GM12878 (cell line): ENCODE measurements at regions not wholly inside any gene's neighbourhood (a gene's known extent, or its start where the extent isn't known, plus 50 kb on each side); places are given as distances from the start of the nearest gene placed in this dataset.

ENCODE experiments used
- ATAC-seq: fragments of 200-7000 bp; cut with Tn5 transposase; 3 replicates; pipeline ENCODE4 v1.9.1; 2020; ENCODE audit warnings: mild to moderate bottlenecking, moderate library complexity
- BruUV-seq: library from RNA; stranded (reverse); fragments of 400-500 nt; replicated peaks from 2 replicates; lab custom pipeline; 2021; lab: Mats Ljungman, UMichigan
- CTCF ChIA-PET: fragments of 300-600 bp; sonication (Branson Sonifier 250); formaldehyde crosslinking; extraction: SDS; loops from one replicate; lab custom pipeline; 2021; ENCODE audit warnings: inconsistent platforms; lab: Yijun Ruan, JAX
- POLR2A ChIA-PET: fragments of 350-600 bp; formaldehyde crosslinking; extraction: SDS; loops from one replicate; lab custom pipeline; 2021; ENCODE audit warnings: inconsistent platforms; lab: Charles Lee
- RAD21 ChIA-PET: fragments of 300-600 bp; sonication (Branson Sonifier 250); formaldehyde crosslinking; loops from one replicate; lab custom pipeline; 2023; ENCODE audit warnings: antibody characterized with exemption; ENCODE audit not compliant: unreplicated experiment; lab: Charles Lee
- SMC1A ChIA-PET: fragments of 300-600 bp; sonication (Branson Sonifier 250); formaldehyde crosslinking; loops from one replicate; lab custom pipeline; 2023; ENCODE audit not compliant: unreplicated experiment, uncharacterized antibody; lab: Charles Lee
- DNase-seq: peaks from one replicate; pipeline ENCODE4 v3.0.0-alpha.2; 2011; ENCODE audit warnings: low read depth, low spot score
- FAIRE-seq: peaks from 3 replicates; lab custom pipeline; 2011; peaks lifted over from hg19 to GRCh38; lab: Jason Lieb, UNC
- H2AFZ ChIP-seq: 2 replicates; pipeline ENCODE4 v1.6.0; 2011; ENCODE audit warnings: low read depth, low read length, control low read depth; ENCODE audit not compliant: control insufficient read depth
- H3K27ac ChIP-seq: 2 replicates; pipeline ENCODE4 v1.5.1; 2011; ENCODE audit warnings: control low read depth; ENCODE audit not compliant: control insufficient read depth, insufficient read depth
- H3K27me3 ChIP-seq, 2 experiments: replicated peaks in 1 of 2; 2 replicates each; pipeline versions ENCODE4 v1.6.0 to v1.6.1; 2011; ENCODE audit warnings: low read length in 1 of 2; ENCODE audit not compliant: control insufficient read depth in 2 of 2, insufficient read depth in 2 of 2
- H3K36me3 ChIP-seq, 2 experiments: 2 replicates each; pipeline ENCODE4 v1.5.1; 2011; ENCODE audit warnings: low read length in 1 of 2; ENCODE audit not compliant: control insufficient read depth in 2 of 2, insufficient read depth in 2 of 2
- H3K4me1 ChIP-seq: 2 replicates; pipeline ENCODE4 v1.6.1; 2011; ENCODE audit warnings: mild to moderate bottlenecking, low read length, moderate library complexity, mixed read lengths; ENCODE audit not compliant: control insufficient read depth, insufficient read depth
- H3K4me2 ChIP-seq: 2 replicates; pipeline ENCODE4 v1.6.0; 2011; ENCODE audit warnings: control low read depth; ENCODE audit not compliant: control insufficient read depth, insufficient read depth
- H3K4me3 ChIP-seq: fragments of 200-600 bp; sonication (generic); 2 replicates; pipeline ENCODE4 v1.5.1; 2016
- H3K79me2 ChIP-seq: 2 replicates; pipeline ENCODE4 v1.6.0; 2011; ENCODE audit warnings: low read length; ENCODE audit not compliant: control insufficient read depth, insufficient read depth
- H3K9ac ChIP-seq: 2 replicates; pipeline ENCODE4 v1.8.0; 2011; ENCODE audit warnings: low read length, control low read depth, mixed read lengths; ENCODE audit not compliant: control insufficient read depth, insufficient read depth
- H3K9me3 ChIP-seq: replicated peaks from 3 replicates; pipeline ENCODE4 v1.5.1; 2011; ENCODE audit warnings: mild to moderate bottlenecking, low read length; ENCODE audit not compliant: control insufficient read depth, insufficient read depth
- H4K20me1 ChIP-seq: 2 replicates; pipeline ENCODE4 v1.6.0; 2011; ENCODE audit not compliant: control insufficient read depth, insufficient read depth
- CBX3 ChIP-seq: fragments of 200-600 bp; sonication (generic); IDR thresholded peaks from 2 replicates; pipeline ENCODE4 v1.6.1; 2016; ENCODE audit warnings: low read depth, borderline replicate concordance
- JUND ChIP-seq: IDR thresholded peaks from 2 replicates; pipeline ENCODE4 v1.6.1; 2012; ENCODE audit warnings: low read depth, mild to moderate bottlenecking, low read length, improper control_type of control experiment, moderate library complexity
- SPI1 ChIP-seq: IDR thresholded peaks from 2 replicates; pipeline ENCODE4 v1.6.1; 2011; ENCODE audit warnings: low read depth, mild to moderate bottlenecking, low read length, moderate library complexity, borderline replicate concordance; ENCODE audit not compliant: insufficient read depth
- STAT1 ChIP-seq: fragments of 450-650 bp; conservative IDR thresholded peaks from 2 replicates; pipeline ENCODE4 v1.6.1; 2014; ENCODE audit warnings: antibody characterized with exemption, mild to moderate bottlenecking
- SUZ12 ChIP-seq: fragments of 200-600 bp; sonication (generic); IDR thresholded peaks from one replicate; pipeline ENCODE4 v1.6.1; 2018; ENCODE audit warnings: antibody characterized with exemption, mild to moderate bottlenecking; ENCODE audit not compliant: unreplicated experiment
- ZNF622 ChIP-seq: fragments of 450-650 bp; IDR thresholded peaks from 2 replicates; pipeline ENCODE4 v1.6.1; 2017; ENCODE audit warnings: mild to moderate bottlenecking, inconsistent platforms
- WGBS: methylation state at CpG from one replicate; pipeline ENCODE4 v1.1.6; 2016; ENCODE audit warnings: low lambda C conversion rate; ENCODE audit not compliant: insufficient replicate concordance, insufficient coverage; ENCODE audit errors: missing lambda C conversion rate; 5-methylcytosine and 5-hydroxymethylcytosine counted together
- in situ Hi-C: fragments of 300-500 bp; cut with MboI; formaldehyde crosslinking; loops from 9 replicates; pipeline ENCODE4 v1.14.3; 2018; ENCODE audit warnings: mixed read lengths
- intact Hi-C: fragments of 100-400 bp; cut with micrococcal nuclease; formaldehyde crosslinking; loops from one replicate; pipeline ENCODE4 v1.14.2; 2022; ENCODE audit not compliant: unreplicated experiment
- TF ChIP-seq, protein P1 (sequence below): IDR thresholded peaks from 2 replicates; pipeline ENCODE4 v1.6.1; 2011; ENCODE audit warnings: borderline replicate concordance, low read depth, mild to moderate bottlenecking, moderate library complexity, mixed read lengths, low read length; ENCODE audit not compliant: insufficient read depth; ENCODE audit errors: extremely low read length
- TF ChIP-seq, protein P2 (sequence below): IDR thresholded peaks from 2 replicates; pipeline ENCODE4 v1.6.1; 2011; ENCODE audit warnings: mild to moderate bottlenecking, low read depth, low read length, moderate library complexity; ENCODE audit not compliant: insufficient replicate concordance
- TF ChIP-seq, protein P3 (sequence below): IDR thresholded peaks from 2 replicates; pipeline ENCODE4 v1.6.1; 2012; ENCODE audit warnings: low read depth, low read length, improper control_type of control experiment

DNA sequence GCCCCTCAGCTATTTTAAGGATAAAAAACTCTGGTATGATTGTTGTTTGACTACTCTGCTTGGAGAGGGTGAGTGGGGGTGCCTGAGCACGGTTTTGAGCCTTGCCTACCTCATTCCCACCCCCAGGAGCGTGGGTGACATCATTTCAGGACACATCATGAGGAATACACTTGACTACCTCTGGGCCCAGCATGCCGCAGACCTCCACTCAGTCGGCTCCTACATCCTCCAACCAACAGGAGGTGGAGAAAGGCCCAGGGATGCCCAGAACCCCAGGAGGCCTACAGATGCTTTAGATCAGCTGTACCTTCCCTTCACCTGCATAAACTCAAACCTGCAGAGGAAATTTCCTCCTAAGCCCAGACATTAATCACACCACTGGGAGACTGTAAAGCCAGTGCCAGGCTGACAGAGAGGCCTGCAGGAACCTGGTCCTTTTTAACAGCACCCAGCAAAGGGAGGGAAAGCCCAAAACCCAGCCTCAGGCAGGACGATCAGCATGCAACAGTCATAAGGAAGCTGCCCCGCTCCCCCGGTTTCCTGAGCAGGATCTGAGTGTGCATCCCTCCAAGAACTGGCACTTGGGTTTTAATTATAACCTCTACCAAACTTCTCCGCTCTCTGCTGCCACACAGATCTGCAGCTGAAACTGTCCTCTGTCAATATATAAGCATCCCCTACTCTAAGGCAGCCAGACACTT lies 61.7 kb upstream of the ZNRF2 start:
- no peak for ATAC-seq
- ChIA-PET POLR2A (interaction anchor here (0.9 kb wide), 1 partner anchor 44 kb away, joined by 3 read pairs; no protein-coding TSS in a partner anchor), SMC1A (interaction anchor here (1.0 to 6.4 kb wide), 4 partner anchors 8 to 84 kb away, joined by 3 to 41 read pairs (median 24); no protein-coding TSS in a partner anchor), CTCF (interaction anchor here (0.6 to 3.0 kb wide), 4 partner anchors 7 to 59 kb away, joined by 3 to 12 read pairs (median 6); no protein-coding TSS in a partner anchor), RAD21 (interaction anchor here (0.9 to 2.7 kb wide), 3 partner anchors 9 to 44 kb away, joined by 3 to 10 read pairs (median 3); no protein-coding TSS in a partner anchor)
- TF ChIP-seq, protein P1, sequence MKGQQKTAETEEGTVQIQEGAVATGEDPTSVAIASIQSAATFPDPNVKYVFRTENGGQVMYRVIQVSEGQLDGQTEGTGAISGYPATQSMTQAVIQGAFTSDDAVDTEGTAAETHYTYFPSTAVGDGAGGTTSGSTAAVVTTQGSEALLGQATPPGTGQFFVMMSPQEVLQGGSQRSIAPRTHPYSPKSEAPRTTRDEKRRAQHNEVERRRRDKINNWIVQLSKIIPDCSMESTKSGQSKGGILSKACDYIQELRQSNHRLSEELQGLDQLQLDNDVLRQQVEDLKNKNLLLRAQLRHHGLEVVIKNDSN, result no peak
- TF ChIP-seq SUZ12 (no peak), STAT1 (no peak), SPI1 (no peak), JUND (no peak), CBX3 (no peak), ZNF622 (no peak)
- TF ChIP-seq, protein P2, sequence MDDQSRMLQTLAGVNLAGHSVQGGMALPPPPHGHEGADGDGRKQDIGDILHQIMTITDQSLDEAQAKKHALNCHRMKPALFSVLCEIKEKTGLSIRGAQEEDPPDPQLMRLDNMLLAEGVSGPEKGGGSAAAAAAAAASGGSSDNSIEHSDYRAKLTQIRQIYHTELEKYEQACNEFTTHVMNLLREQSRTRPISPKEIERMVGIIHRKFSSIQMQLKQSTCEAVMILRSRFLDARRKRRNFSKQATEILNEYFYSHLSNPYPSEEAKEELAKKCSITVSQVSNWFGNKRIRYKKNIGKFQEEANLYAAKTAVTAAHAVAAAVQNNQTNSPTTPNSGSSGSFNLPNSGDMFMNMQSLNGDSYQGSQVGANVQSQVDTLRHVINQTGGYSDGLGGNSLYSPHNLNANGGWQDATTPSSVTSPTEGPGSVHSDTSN, result no peak
- TF ChIP-seq, protein P3, sequence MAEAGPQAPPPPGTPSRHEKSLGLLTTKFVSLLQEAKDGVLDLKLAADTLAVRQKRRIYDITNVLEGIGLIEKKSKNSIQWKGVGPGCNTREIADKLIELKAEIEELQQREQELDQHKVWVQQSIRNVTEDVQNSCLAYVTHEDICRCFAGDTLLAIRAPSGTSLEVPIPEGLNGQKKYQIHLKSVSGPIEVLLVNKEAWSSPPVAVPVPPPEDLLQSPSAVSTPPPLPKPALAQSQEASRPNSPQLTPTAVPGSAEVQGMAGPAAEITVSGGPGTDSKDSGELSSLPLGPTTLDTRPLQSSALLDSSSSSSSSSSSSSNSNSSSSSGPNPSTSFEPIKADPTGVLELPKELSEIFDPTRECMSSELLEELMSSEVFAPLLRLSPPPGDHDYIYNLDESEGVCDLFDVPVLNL, result no peak
- FAIRE-seq, result no peak
- no peak for DNase-seq
- no peaks in the 10 kb centered on the region for H4K20me1 ChIP-seq
- H3K27me3 ChIP-seq, result no peaks in the 10 kb centered on the region
- no peak overlapping the region for H3K27ac ChIP-seq
- H2AFZ ChIP-seq, result no peak overlapping the region
- 38% methylated on average over 8 of the region's 8 CpGs for WGBS
- H3K9me3 ChIP-seq, result peaks cover 5% of the 10 kb centered on the region; the same call in 2 of the 3 replicates
- H3K4me1 ChIP-seq, result peaks cover 25% of the 10 kb centered on the region
- no peak overlapping the region for H3K4me2 ChIP-seq
- no peaks in the 10 kb centered on the region for H3K36me3 ChIP-seq
- BruUV-seq, result no TSS peak
- intact Hi-C loops, result no loop called here
- H3K79me2 ChIP-seq, result no peaks in the 10 kb centered on the region
- no peak overlapping the region for H3K4me3 ChIP-seq
- H3K9ac ChIP-seq, result no peak overlapping the region
- in situ Hi-C loops, result no loop called here
